IMR-90 (cell line): ENCODE measurements at regions not wholly inside any gene's neighbourhood (a gene's known extent, or its start where the extent isn't known, plus 50 kb on each side); places are given as distances from the start of the nearest gene placed in this dataset.

Source experiments
- ATAC-seq: fragments of 200-7000 bp; cut with Tn5 transposase; 2 replicates; pipeline ENCODE4 v1.9.1; 2020; ENCODE audit warnings: low read depth, mild to moderate bottlenecking, moderate library complexity
- BruUV-seq: library from RNA; stranded (reverse); fragments of 400-500 nt; replicated peaks from 2 replicates; lab custom pipeline; 2021; lab: Mats Ljungman, UMichigan
- CTCF ChIA-PET: fragments of 300-600 bp; formaldehyde crosslinking; extraction: SDS; loops from one replicate; lab custom pipeline; 2021; ENCODE audit warnings: antibody characterized with exemption; lab: Yijun Ruan, JAX
- POLR2A ChIA-PET: fragments of 300-600 bp; sonication (Branson Sonifier 250); formaldehyde crosslinking; loops from one replicate; lab custom pipeline; 2022; ENCODE audit warnings: antibody characterized with exemption; ENCODE audit not compliant: unreplicated experiment; lab: Charles Lee
- DNase-seq: peaks from one replicate; pipeline ENCODE4 v3.0.0; 2013
- H2AFZ ChIP-seq: replicated peaks from 2 replicates; pipeline ENCODE3; 2013; ENCODE audit warnings: low read length, mild to moderate bottlenecking; ENCODE audit not compliant: poor library complexity
- H2AK5ac ChIP-seq: 2 replicates; pipeline ENCODE4 v1.6.1; 2013; ENCODE audit warnings: low read depth, low read length, inconsistent platforms
- H2AK9ac ChIP-seq: replicated peaks from 2 replicates; pipeline ENCODE3; 2013; ENCODE audit warnings: mild to moderate bottlenecking, low read depth, low read length, moderate library complexity; ENCODE audit not compliant: poor library complexity
- H2BK120ac ChIP-seq: 2 replicates; pipeline ENCODE4 v1.6.1; 2013; ENCODE audit warnings: low read depth, low read length, inconsistent platforms
- H2BK15ac ChIP-seq: 3 replicates; pipeline ENCODE4 v1.6.1; 2013; ENCODE audit warnings: low read depth, low read length, inconsistent platforms
- H2BK20ac ChIP-seq: 2 replicates; pipeline ENCODE4 v1.6.1; 2013; ENCODE audit warnings: low read depth, mild to moderate bottlenecking, inconsistent platforms, low read length, moderate library complexity
- H2BK5ac ChIP-seq: 2 replicates; pipeline ENCODE4 v1.6.1; 2013; ENCODE audit warnings: mild to moderate bottlenecking, low read depth, low read length, inconsistent platforms; ENCODE audit not compliant: poor library complexity, severe bottlenecking
- H3K14ac ChIP-seq: replicated peaks from 2 replicates; pipeline ENCODE4 v1.6.1; 2013; ENCODE audit warnings: low read depth, low read length, inconsistent platforms
- H3K18ac ChIP-seq: 2 replicates; pipeline ENCODE4 v1.6.1; 2013; ENCODE audit warnings: low read depth, low read length, control low read depth
- H3K23ac ChIP-seq: 2 replicates; pipeline ENCODE4 v1.6.1; 2013; ENCODE audit warnings: low read depth, low read length, inconsistent platforms
- H3K27ac ChIP-seq: 2 replicates; pipeline ENCODE4 v1.5.1; 2013; ENCODE audit warnings: mild to moderate bottlenecking, control low read depth, low read length; ENCODE audit not compliant: insufficient read depth
- H3K27me3 ChIP-seq: 2 replicates; pipeline ENCODE4 v1.6.1; 2013; ENCODE audit warnings: low read length; ENCODE audit not compliant: control insufficient read depth, insufficient read depth
- H3K36me3 ChIP-seq: 2 replicates; pipeline ENCODE4 v1.6.1; 2013; ENCODE audit warnings: low read length, mixed read lengths; ENCODE audit not compliant: control insufficient read depth, insufficient read depth
- H3K4ac ChIP-seq: 2 replicates; pipeline ENCODE4 v1.6.1; 2013; ENCODE audit warnings: low read depth, low read length, inconsistent platforms
- H3K4me1 ChIP-seq: 2 replicates; pipeline ENCODE4 v1.6.1; 2013; ENCODE audit warnings: low read length, mixed read lengths; ENCODE audit not compliant: control insufficient read depth, insufficient read depth
- H3K4me2 ChIP-seq: 2 replicates; pipeline ENCODE4 v1.6.1; 2013; ENCODE audit warnings: low read depth, mild to moderate bottlenecking, control low read depth, low read length, moderate library complexity
- H3K4me3 ChIP-seq: 2 replicates; pipeline ENCODE4 v1.5.1; 2013; ENCODE audit warnings: low read depth, mild to moderate bottlenecking, control low read depth, low read length, moderate library complexity; ENCODE audit not compliant: insufficient read depth
- H3K56ac ChIP-seq: 2 replicates; pipeline ENCODE4 v1.6.1; 2013; ENCODE audit warnings: low read length, inconsistent platforms; ENCODE audit not compliant: insufficient read depth; ENCODE audit errors: extremely low read depth
- H3K79me1 ChIP-seq, 2 experiments: 2 replicates each; pipeline ENCODE4 v1.6.1; 2013; ENCODE audit warnings: low read length in 2 of 2, inconsistent platforms in 1 of 2, low read depth in 1 of 2
- H3K9ac ChIP-seq: 2 replicates; pipeline ENCODE4 v1.6.1; 2013; ENCODE audit warnings: low read depth, low read length, control low read depth
- H3K9me1 ChIP-seq: 2 replicates; pipeline ENCODE4 v1.6.1; 2013; ENCODE audit warnings: low read length, inconsistent platforms; ENCODE audit not compliant: insufficient read depth
- H3K9me3 ChIP-seq: 2 replicates; pipeline ENCODE4 v1.6.1; 2013; ENCODE audit warnings: low read length; ENCODE audit not compliant: control insufficient read depth, insufficient read depth
- H4K20me1 ChIP-seq: 2 replicates; pipeline ENCODE4 v1.6.1; 2013; ENCODE audit warnings: low read length, inconsistent platforms; ENCODE audit not compliant: insufficient read depth
- H4K5ac ChIP-seq: 2 replicates; pipeline ENCODE4 v1.6.1; 2013; ENCODE audit warnings: mild to moderate bottlenecking, low read depth, low read length, control low read depth
- H4K8ac ChIP-seq, 2 experiments: 2 replicates each; pipeline ENCODE4 v1.6.1; 2013; ENCODE audit warnings: low read depth in 2 of 2, low read length in 2 of 2, control low read depth in 1 of 2, inconsistent platforms in 1 of 2
- H4K91ac ChIP-seq: 2 replicates; pipeline ENCODE4 v1.6.1; 2013; ENCODE audit warnings: low read depth, low read length, inconsistent platforms; ENCODE audit not compliant: insufficient read depth
- BHLHE40 ChIP-seq: fragments of 150-350 bp; IDR thresholded peaks from 2 replicates; pipeline ENCODE4 v1.6.1; 2016; ENCODE audit warnings: mild to moderate bottlenecking, low read depth, low read length
- CEBPB ChIP-seq: IDR thresholded peaks from 2 replicates; pipeline ENCODE4 v1.6.1; 2012; ENCODE audit warnings: low read depth, low read length, improper control_type of control experiment
- CHD1 ChIP-seq: IDR thresholded peaks from 2 replicates; pipeline ENCODE4 v1.6.1; 2012; ENCODE audit warnings: low read depth, low read length, improper control_type of control experiment
- CTCF ChIP-seq: conservative IDR thresholded peaks from 2 replicates; pipeline ENCODE4 v1.5.1; 2012; ENCODE audit warnings: mild to moderate bottlenecking, low read depth, low read length, improper control_type of control experiment
- ELK1 ChIP-seq: fragments of 150-350 bp; IDR thresholded peaks from 2 replicates; pipeline ENCODE4 v1.6.1; 2016; ENCODE audit warnings: low read depth, mild to moderate bottlenecking, low read length, moderate library complexity, borderline replicate concordance
- FOS ChIP-seq: fragments of 150-350 bp; IDR thresholded peaks from 2 replicates; pipeline ENCODE4 v1.6.1; 2016; ENCODE audit warnings: low read depth, low read length
- MAFK ChIP-seq: IDR thresholded peaks from 2 replicates; pipeline ENCODE4 v1.6.1; 2012; ENCODE audit warnings: low read depth, low read length, improper control_type of control experiment
- MAZ ChIP-seq: IDR thresholded peaks from 2 replicates; pipeline ENCODE4 v1.6.1; 2012; ENCODE audit warnings: low read depth, mild to moderate bottlenecking, low read length, improper control_type of control experiment, moderate library complexity, borderline replicate concordance
- MXI1 ChIP-seq: IDR thresholded peaks from 2 replicates; pipeline ENCODE4 v1.6.1; 2012; ENCODE audit warnings: low read depth, mild to moderate bottlenecking, low read length, moderate library complexity, borderline replicate concordance
- NFE2L2 ChIP-seq: fragments of 150-350 bp; IDR thresholded peaks from 2 replicates; pipeline ENCODE4 v1.6.1; 2016; ENCODE audit warnings: low read depth, mild to moderate bottlenecking, low read length
- POLR2A ChIP-seq: IDR thresholded peaks from 2 replicates; pipeline ENCODE4 v1.6.1; 2012; ENCODE audit warnings: mild to moderate bottlenecking, low read depth, low read length
- RAD21 ChIP-seq: IDR thresholded peaks from 2 replicates; pipeline ENCODE4 v1.6.1; 2012; ENCODE audit warnings: low read length, improper control_type of control experiment
- RCOR1 ChIP-seq: IDR thresholded peaks from 2 replicates; pipeline ENCODE4 v1.6.1; 2012; ENCODE audit warnings: mild to moderate bottlenecking, low read length, improper control_type of control experiment; ENCODE audit not compliant: insufficient replicate concordance
- RFX5 ChIP-seq: IDR thresholded peaks from 2 replicates; pipeline ENCODE4 v1.8.0; 2012; ENCODE audit warnings: low read depth, mild to moderate bottlenecking, low read length, moderate library complexity
- SMC3 ChIP-seq: fragments of 150-350 bp; IDR thresholded peaks from 2 replicates; pipeline ENCODE4 v1.6.1; 2016; ENCODE audit warnings: low read depth, mild to moderate bottlenecking, antibody characterized with exemption, low read length, moderate library complexity
- WGBS, 2 experiments: methylation state at CpG; one replicate each; pipeline versions ENCODE4 v1.1.5 to v1.1.7; 2013; ENCODE audit warnings: missing lambda C conversion rate in 2 of 2; ENCODE audit not compliant: insufficient read length in 1 of 2; ENCODE audit errors: extremely low coverage in 2 of 2; 5-methylcytosine and 5-hydroxymethylcytosine counted together
- dilution Hi-C: fragments of 300-500 bp; cut with HindIII; formaldehyde crosslinking; loops from one replicate; pipeline ENCODE4 v1.14.3; 2018; ENCODE audit warnings: low sequenced_read_pairs; ENCODE audit not compliant: unreplicated experiment
- in situ Hi-C: fragments of 300-500 bp; cut with MboI; formaldehyde crosslinking; loops from 3 replicates; pipeline ENCODE4 v1.14.3; 2019; ENCODE audit warnings: low sequenced_read_pairs, inconsistent platforms, mixed read lengths
- intact Hi-C: fragments of 100-400 bp; cut with micrococcal nuclease; formaldehyde crosslinking; loops from 2 replicates; pipeline ENCODE4 v1.10.0; 2022
- TF ChIP-seq, protein P1 (sequence below): fragments of 150-350 bp; IDR thresholded peaks from 2 replicates; pipeline ENCODE4 v1.6.1; 2017; ENCODE audit warnings: mild to moderate bottlenecking, antibody characterized with exemption, low read length, low read depth

- no peak overlapping the region for H2BK15ac ChIP-seq
- H3K4ac ChIP-seq, result no peak overlapping the region
- no peak overlapping the region for H2AK5ac ChIP-seq
- H2BK120ac ChIP-seq, result no peak overlapping the region
- no peak for DNase-seq
- H3K9me1 ChIP-seq, result no peaks in the 10 kb centered on the region
- intact Hi-C loops, result no loop called here
- H3K4me2 ChIP-seq, result no peak overlapping the region
- H3K9me3 ChIP-seq, result no peaks in the 10 kb centered on the region
- H3K27me3 ChIP-seq, result no peaks in the 10 kb centered on the region
- H4K20me1 ChIP-seq, result no peaks in the 10 kb centered on the region
- H3K4me1 ChIP-seq, result no peaks in the 10 kb centered on the region
- no peak overlapping the region for H4K8ac ChIP-seq
- H3K36me3 ChIP-seq, result no peaks in the 10 kb centered on the region
- no peak overlapping the region for H2BK5ac ChIP-seq
- dilution Hi-C loops, result no loop called here
- no peak overlapping the region for H2AFZ ChIP-seq
- no peak overlapping the region for H3K9ac ChIP-seq
- ChIA-PET CTCF (interaction anchor here (0.7 to 2.2 kb wide), 3 partner anchors 15 to 154 kb away, joined by 3 to 5 read pairs (median 3); no protein-coding TSS in a partner anchor), POLR2A (no interaction called here)
- no TSS peak for BruUV-seq
- no peak overlapping the region for H3K14ac ChIP-seq
- TF ChIP-seq MAFK (no peak), RCOR1 (no peak), NFE2L2 (no peak), SMC3 (no peak), MXI1 (no peak), CEBPB (no peak), RFX5 (no peak), CHD1 (no peak), FOS (no peak), BHLHE40 (no peak), POLR2A (no peak), MAZ (no peak), RAD21 (no peak), CTCF (no peak), ELK1 (no peak)
- TF ChIP-seq, protein P1, sequence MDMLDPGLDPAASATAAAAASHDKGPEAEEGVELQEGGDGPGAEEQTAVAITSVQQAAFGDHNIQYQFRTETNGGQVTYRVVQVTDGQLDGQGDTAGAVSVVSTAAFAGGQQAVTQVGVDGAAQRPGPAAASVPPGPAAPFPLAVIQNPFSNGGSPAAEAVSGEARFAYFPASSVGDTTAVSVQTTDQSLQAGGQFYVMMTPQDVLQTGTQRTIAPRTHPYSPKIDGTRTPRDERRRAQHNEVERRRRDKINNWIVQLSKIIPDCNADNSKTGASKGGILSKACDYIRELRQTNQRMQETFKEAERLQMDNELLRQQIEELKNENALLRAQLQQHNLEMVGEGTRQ, result no peak
- no peak overlapping the region for H3K56ac ChIP-seq
- no CpG with 5 or more reads among the region's 4 CpGs for WGBS, 2 experiments
- in situ Hi-C loops, result no loop called here
- H3K27ac ChIP-seq, result no peak overlapping the region
- H3K18ac ChIP-seq, result no peak overlapping the region
- no peak overlapping the region for H2AK9ac ChIP-seq
- H3K79me1 ChIP-seq, result no peaks in the 10 kb centered on the region
- no peak for ATAC-seq
- H4K5ac ChIP-seq, result no peak overlapping the region
- H3K23ac ChIP-seq, result no peak overlapping the region
- no peak overlapping the region for H3K4me3 ChIP-seq
- no peak overlapping the region for H2BK20ac ChIP-seq
- no peak overlapping the region for H4K91ac ChIP-seq
Measured at GRCh38 chr6:53744321-53744720, 50.5 kb upstream of the LRRC1 start.
